IMR-90 (cell line): ENCODE measurements at regions not wholly inside any gene's neighbourhood (a gene's known extent, or its start where the extent isn't known, plus 50 kb on each side); places are given as distances from the start of the nearest gene placed in this dataset.

Source experiments
- ATAC-seq: fragments of 200-7000 bp; cut with Tn5 transposase; 2 replicates; pipeline ENCODE4 v1.9.1; 2020; ENCODE audit warnings: low read depth, mild to moderate bottlenecking, moderate library complexity
- BruUV-seq: library from RNA; stranded (reverse); fragments of 400-500 nt; replicated peaks from 2 replicates; lab custom pipeline; 2021; lab: Mats Ljungman, UMichigan
- CTCF ChIA-PET: fragments of 300-600 bp; formaldehyde crosslinking; extraction: SDS; loops from one replicate; lab custom pipeline; 2021; ENCODE audit warnings: antibody characterized with exemption; lab: Yijun Ruan, JAX
- POLR2A ChIA-PET: fragments of 300-600 bp; sonication (Branson Sonifier 250); formaldehyde crosslinking; loops from one replicate; lab custom pipeline; 2022; ENCODE audit warnings: antibody characterized with exemption; ENCODE audit not compliant: unreplicated experiment; lab: Charles Lee
- DNase-seq: peaks from one replicate; pipeline ENCODE4 v3.0.0; 2013
- H2AFZ ChIP-seq: replicated peaks from 2 replicates; pipeline ENCODE3; 2013; ENCODE audit warnings: low read length, mild to moderate bottlenecking; ENCODE audit not compliant: poor library complexity
- H2AK5ac ChIP-seq: 2 replicates; pipeline ENCODE4 v1.6.1; 2013; ENCODE audit warnings: low read depth, low read length, inconsistent platforms
- H2AK9ac ChIP-seq: replicated peaks from 2 replicates; pipeline ENCODE3; 2013; ENCODE audit warnings: mild to moderate bottlenecking, low read depth, low read length, moderate library complexity; ENCODE audit not compliant: poor library complexity
- H2BK120ac ChIP-seq: 2 replicates; pipeline ENCODE4 v1.6.1; 2013; ENCODE audit warnings: low read depth, low read length, inconsistent platforms
- H2BK15ac ChIP-seq: 3 replicates; pipeline ENCODE4 v1.6.1; 2013; ENCODE audit warnings: low read depth, low read length, inconsistent platforms
- H2BK20ac ChIP-seq: 2 replicates; pipeline ENCODE4 v1.6.1; 2013; ENCODE audit warnings: low read depth, mild to moderate bottlenecking, inconsistent platforms, low read length, moderate library complexity
- H2BK5ac ChIP-seq: 2 replicates; pipeline ENCODE4 v1.6.1; 2013; ENCODE audit warnings: mild to moderate bottlenecking, low read depth, low read length, inconsistent platforms; ENCODE audit not compliant: poor library complexity, severe bottlenecking
- H3K14ac ChIP-seq: replicated peaks from 2 replicates; pipeline ENCODE4 v1.6.1; 2013; ENCODE audit warnings: low read depth, low read length, inconsistent platforms
- H3K18ac ChIP-seq: 2 replicates; pipeline ENCODE4 v1.6.1; 2013; ENCODE audit warnings: low read depth, low read length, control low read depth
- H3K23ac ChIP-seq: 2 replicates; pipeline ENCODE4 v1.6.1; 2013; ENCODE audit warnings: low read depth, low read length, inconsistent platforms
- H3K27ac ChIP-seq: 2 replicates; pipeline ENCODE4 v1.5.1; 2013; ENCODE audit warnings: mild to moderate bottlenecking, control low read depth, low read length; ENCODE audit not compliant: insufficient read depth
- H3K27me3 ChIP-seq: 2 replicates; pipeline ENCODE4 v1.6.1; 2013; ENCODE audit warnings: low read length; ENCODE audit not compliant: control insufficient read depth, insufficient read depth
- H3K36me3 ChIP-seq: 2 replicates; pipeline ENCODE4 v1.6.1; 2013; ENCODE audit warnings: low read length, mixed read lengths; ENCODE audit not compliant: control insufficient read depth, insufficient read depth
- H3K4ac ChIP-seq: 2 replicates; pipeline ENCODE4 v1.6.1; 2013; ENCODE audit warnings: low read depth, low read length, inconsistent platforms
- H3K4me1 ChIP-seq: 2 replicates; pipeline ENCODE4 v1.6.1; 2013; ENCODE audit warnings: low read length, mixed read lengths; ENCODE audit not compliant: control insufficient read depth, insufficient read depth
- H3K4me2 ChIP-seq: 2 replicates; pipeline ENCODE4 v1.6.1; 2013; ENCODE audit warnings: low read depth, mild to moderate bottlenecking, control low read depth, low read length, moderate library complexity
- H3K4me3 ChIP-seq: 2 replicates; pipeline ENCODE4 v1.5.1; 2013; ENCODE audit warnings: low read depth, mild to moderate bottlenecking, control low read depth, low read length, moderate library complexity; ENCODE audit not compliant: insufficient read depth
- H3K56ac ChIP-seq: 2 replicates; pipeline ENCODE4 v1.6.1; 2013; ENCODE audit warnings: low read length, inconsistent platforms; ENCODE audit not compliant: insufficient read depth; ENCODE audit errors: extremely low read depth
- H3K79me1 ChIP-seq, 2 experiments: 2 replicates each; pipeline ENCODE4 v1.6.1; 2013; ENCODE audit warnings: low read length in 2 of 2, inconsistent platforms in 1 of 2, low read depth in 1 of 2
- H3K9ac ChIP-seq: 2 replicates; pipeline ENCODE4 v1.6.1; 2013; ENCODE audit warnings: low read depth, low read length, control low read depth
- H3K9me1 ChIP-seq: 2 replicates; pipeline ENCODE4 v1.6.1; 2013; ENCODE audit warnings: low read length, inconsistent platforms; ENCODE audit not compliant: insufficient read depth
- H3K9me3 ChIP-seq: 2 replicates; pipeline ENCODE4 v1.6.1; 2013; ENCODE audit warnings: low read length; ENCODE audit not compliant: control insufficient read depth, insufficient read depth
- H4K20me1 ChIP-seq: 2 replicates; pipeline ENCODE4 v1.6.1; 2013; ENCODE audit warnings: low read length, inconsistent platforms; ENCODE audit not compliant: insufficient read depth
- H4K5ac ChIP-seq: 2 replicates; pipeline ENCODE4 v1.6.1; 2013; ENCODE audit warnings: mild to moderate bottlenecking, low read depth, low read length, control low read depth
- H4K8ac ChIP-seq, 2 experiments: 2 replicates each; pipeline ENCODE4 v1.6.1; 2013; ENCODE audit warnings: low read depth in 2 of 2, low read length in 2 of 2, control low read depth in 1 of 2, inconsistent platforms in 1 of 2
- H4K91ac ChIP-seq: 2 replicates; pipeline ENCODE4 v1.6.1; 2013; ENCODE audit warnings: low read depth, low read length, inconsistent platforms; ENCODE audit not compliant: insufficient read depth
- MAFK ChIP-seq: IDR thresholded peaks from 2 replicates; pipeline ENCODE4 v1.6.1; 2012; ENCODE audit warnings: low read depth, low read length, improper control_type of control experiment
- POLR2A ChIP-seq: IDR thresholded peaks from 2 replicates; pipeline ENCODE4 v1.6.1; 2012; ENCODE audit warnings: mild to moderate bottlenecking, low read depth, low read length
- RFX5 ChIP-seq: IDR thresholded peaks from 2 replicates; pipeline ENCODE4 v1.8.0; 2012; ENCODE audit warnings: low read depth, mild to moderate bottlenecking, low read length, moderate library complexity
- WGBS, 2 experiments: methylation state at CpG; one replicate each; pipeline versions ENCODE4 v1.1.5 to v1.1.7; 2013; ENCODE audit warnings: missing lambda C conversion rate in 2 of 2; ENCODE audit not compliant: insufficient read length in 1 of 2; ENCODE audit errors: extremely low coverage in 2 of 2; 5-methylcytosine and 5-hydroxymethylcytosine counted together
- dilution Hi-C: fragments of 300-500 bp; cut with HindIII; formaldehyde crosslinking; loops from one replicate; pipeline ENCODE4 v1.14.3; 2018; ENCODE audit warnings: low sequenced_read_pairs; ENCODE audit not compliant: unreplicated experiment
- in situ Hi-C: fragments of 300-500 bp; cut with MboI; formaldehyde crosslinking; loops from 3 replicates; pipeline ENCODE4 v1.14.3; 2019; ENCODE audit warnings: low sequenced_read_pairs, inconsistent platforms, mixed read lengths
- intact Hi-C: fragments of 100-400 bp; cut with micrococcal nuclease; formaldehyde crosslinking; loops from 2 replicates; pipeline ENCODE4 v1.10.0; 2022
- TF ChIP-seq, protein P1 (sequence below): conservative IDR thresholded peaks from 2 replicates; pipeline ENCODE4 v1.5.1; 2012; ENCODE audit warnings: mild to moderate bottlenecking, low read depth, low read length, improper control_type of control experiment
- TF ChIP-seq, protein P2 (sequence below): fragments of 150-350 bp; IDR thresholded peaks from 2 replicates; pipeline ENCODE4 v1.6.1; 2016; ENCODE audit warnings: low read depth, mild to moderate bottlenecking, low read length, moderate library complexity, borderline replicate concordance

GRCh38 chr2:139759000-139759505 is 978.9 kb upstream of the NXPH2 start:
- no peak overlapping the region for H4K91ac ChIP-seq
- no peaks in the 10 kb centered on the region for H3K79me1 ChIP-seq
- H4K5ac ChIP-seq = no peak overlapping the region
- no peak overlapping the region for H3K27ac ChIP-seq
- intact Hi-C loops = no loop called here
- ATAC-seq (no peak), DNase-seq (no peak)
- dilution Hi-C loops = no loop called here
- H4K20me1 ChIP-seq = no peaks in the 10 kb centered on the region
- H3K27me3 ChIP-seq = no peaks in the 10 kb centered on the region
- H2BK120ac ChIP-seq = no peak overlapping the region
- H3K9me1 ChIP-seq = no peaks in the 10 kb centered on the region
- H2AK9ac ChIP-seq = no peak overlapping the region
- no peak overlapping the region for H2BK5ac ChIP-seq
- peaks cover 14% of the 10 kb centered on the region for H3K9me3 ChIP-seq
- H2BK20ac ChIP-seq = no peak overlapping the region
- H4K8ac ChIP-seq = no peak overlapping the region
- no peak overlapping the region for H3K4ac ChIP-seq
- no peaks in the 10 kb centered on the region for H3K36me3 ChIP-seq
- no peak overlapping the region for H3K4me2 ChIP-seq
- in situ Hi-C loops = no loop called here
- H3K56ac ChIP-seq = no peak overlapping the region
- BruUV-seq = no TSS peak
- no peak overlapping the region for H3K18ac ChIP-seq
- WGBS, 2 experiments = 40% methylated on average over 1 of the region's 3 CpGs; no CpG with 5 or more reads in 1 of the 2 experiments
- H3K14ac ChIP-seq = no peak overlapping the region
- no peak overlapping the region for H3K9ac ChIP-seq
- no peak overlapping the region for H3K4me3 ChIP-seq
- CTCF ChIA-PET = no interaction called here
- no peak overlapping the region for H2AFZ ChIP-seq
- no peaks in the 10 kb centered on the region for H3K4me1 ChIP-seq
- H3K23ac ChIP-seq = no peak overlapping the region
- POLR2A ChIA-PET = no interaction called here
- no peak overlapping the region for H2BK15ac ChIP-seq
- TF ChIP-seq, protein P1, sequence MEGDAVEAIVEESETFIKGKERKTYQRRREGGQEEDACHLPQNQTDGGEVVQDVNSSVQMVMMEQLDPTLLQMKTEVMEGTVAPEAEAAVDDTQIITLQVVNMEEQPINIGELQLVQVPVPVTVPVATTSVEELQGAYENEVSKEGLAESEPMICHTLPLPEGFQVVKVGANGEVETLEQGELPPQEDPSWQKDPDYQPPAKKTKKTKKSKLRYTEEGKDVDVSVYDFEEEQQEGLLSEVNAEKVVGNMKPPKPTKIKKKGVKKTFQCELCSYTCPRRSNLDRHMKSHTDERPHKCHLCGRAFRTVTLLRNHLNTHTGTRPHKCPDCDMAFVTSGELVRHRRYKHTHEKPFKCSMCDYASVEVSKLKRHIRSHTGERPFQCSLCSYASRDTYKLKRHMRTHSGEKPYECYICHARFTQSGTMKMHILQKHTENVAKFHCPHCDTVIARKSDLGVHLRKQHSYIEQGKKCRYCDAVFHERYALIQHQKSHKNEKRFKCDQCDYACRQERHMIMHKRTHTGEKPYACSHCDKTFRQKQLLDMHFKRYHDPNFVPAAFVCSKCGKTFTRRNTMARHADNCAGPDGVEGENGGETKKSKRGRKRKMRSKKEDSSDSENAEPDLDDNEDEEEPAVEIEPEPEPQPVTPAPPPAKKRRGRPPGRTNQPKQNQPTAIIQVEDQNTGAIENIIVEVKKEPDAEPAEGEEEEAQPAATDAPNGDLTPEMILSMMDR = no peak
- TF ChIP-seq, protein P2, sequence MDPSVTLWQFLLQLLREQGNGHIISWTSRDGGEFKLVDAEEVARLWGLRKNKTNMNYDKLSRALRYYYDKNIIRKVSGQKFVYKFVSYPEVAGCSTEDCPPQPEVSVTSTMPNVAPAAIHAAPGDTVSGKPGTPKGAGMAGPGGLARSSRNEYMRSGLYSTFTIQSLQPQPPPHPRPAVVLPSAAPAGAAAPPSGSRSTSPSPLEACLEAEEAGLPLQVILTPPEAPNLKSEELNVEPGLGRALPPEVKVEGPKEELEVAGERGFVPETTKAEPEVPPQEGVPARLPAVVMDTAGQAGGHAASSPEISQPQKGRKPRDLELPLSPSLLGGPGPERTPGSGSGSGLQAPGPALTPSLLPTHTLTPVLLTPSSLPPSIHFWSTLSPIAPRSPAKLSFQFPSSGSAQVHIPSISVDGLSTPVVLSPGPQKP = no peak
- TF ChIP-seq MAFK = no peak
- TF ChIP-seq RFX5 = no peak
- no peak for TF ChIP-seq POLR2A
- H2AK5ac ChIP-seq = no peak overlapping the region
